ENCODE measurements at regions not wholly inside any gene's neighbourhood (a gene's known extent, or its start where the extent isn't known, plus 50 kb on each side); places are given as distances from the start of the nearest gene placed in this dataset.

- ChIA-PET POLR2A (no interaction called here), RAD21 (ENCODE audit: low non-redundant PET in 1 of 2, low total read pairs in 2 of 2, uncharacterized antibody in 2 of 2, unreplicated experiment in 2 of 2) (no interaction called here), CTCF (no interaction called here)
- Histone ChIP-seq H3K9me2 (ENCODE audit: insufficient read depth) (no peaks in the 10 kb centered on the region), H3K36me3 (ENCODE audit: control insufficient read depth in 1 of 2, insufficient read depth in 2 of 2, low read length in 2 of 2) (no peaks in the 10 kb centered on the region), H3K4me2 (ENCODE audit: low read length) (peak overlapping the region; percentile 87), H3K27me3 (ENCODE audit: insufficient read depth, low read length) (no peaks in the 10 kb centered on the region), H3K9me3 (ENCODE audit: control insufficient read depth in 1 of 2, insufficient read depth in 1 of 2, low read depth in 1 of 2, low read length in 2 of 2) (no peaks in the 10 kb centered on the region), H2AFZ (ENCODE audit: low read depth, low read length, poor library complexity, severe bottlenecking) (peak overlapping the region; percentile 92), H3K4me1 (ENCODE audit: control insufficient read depth in 1 of 2, insufficient read depth in 2 of 2, low read length in 2 of 2) (peaks cover 0 to 15% of the 10 kb centered on the region in 2 experiments; a peak in 2 of 4 replicates), H4K20me1 (ENCODE audit: insufficient read depth) (no peaks in the 10 kb centered on the region), H3K27ac (ENCODE audit: low read depth, low read length) (no peak overlapping the region), H3K4me3 (replicated peaks in 1 of 2; ENCODE audit: low read depth in 1 of 2, low read length in 2 of 2) (peak overlapping the region; percentile 32 to 58), H3K79me2 (ENCODE audit: insufficient read depth, low read length) (no peaks in the 10 kb centered on the region), H3K9ac (ENCODE audit: low read length) (no peak overlapping the region)
- BruUV-seq (replicated peaks): no TSS peak
- intact Hi-C loops (cut with micrococcal nuclease): no loop called here
- no peak for DNase-seq (ENCODE audit: low read depth, low spot score)
- no peak for TF ChIP-seq ATF3 (IDR thresholded peaks at IDR 0.05)
- no peak for TF ChIP-seq SIN3A (IDR thresholded peaks at IDR 0.05; ENCODE audit: low read depth)
- no peak for TF ChIP-seq POLR2AphosphoS5 (IDR thresholded peaks at IDR 0.05; ENCODE audit: low read depth, low read length)
- TF ChIP-seq RAD21 (IDR thresholded peaks at IDR 0.05; ENCODE audit: low read depth): no peak
- TF ChIP-seq EGR1 (IDR thresholded peaks at IDR 0.05; ENCODE audit: low read depth): no peak
- TF ChIP-seq ELF1 (IDR thresholded peaks at IDR 0.05; ENCODE audit: borderline replicate concordance, low read depth): no peak
- TF ChIP-seq SRF (IDR thresholded peaks at IDR 0.05; ENCODE audit: low read depth): no peak
- TF ChIP-seq MAX (IDR thresholded peaks at IDR 0.05): no peak
- TF ChIP-seq POLR2A (IDR thresholded peaks at IDR 0.05; ENCODE audit: borderline replicate concordance, extremely low read depth, insufficient read depth, insufficient read length): no peak
- no peak for TF ChIP-seq ZNF274 (IDR thresholded peaks at IDR 0.05; ENCODE audit: low read depth, low read length)
- TF ChIP-seq YY1 (IDR thresholded peaks at IDR 0.05; ENCODE audit: extremely low read depth, insufficient replicate concordance, low read depth, low read length): no peak
- TF ChIP-seq CBX3 (IDR thresholded peaks at IDR 0.05; ENCODE audit: low read depth): no peak
- TF ChIP-seq SP1 (IDR thresholded peaks at IDR 0.05; ENCODE audit: low read depth): no peak
- no peak for TF ChIP-seq CEBPB (IDR thresholded peaks at IDR 0.05; ENCODE audit: low read depth)
- no peak for TF ChIP-seq EZH2phosphoT487 (IDR thresholded peaks at IDR 0.05; ENCODE audit: borderline replicate concordance)
- no peak for TF ChIP-seq EZH2 (IDR thresholded peaks at IDR 0.05)
- TF ChIP-seq CTCF (IDR thresholded peaks at IDR 0.05 in 2 of 3, conservative IDR thresholded peaks at IDR 0.05 in 1 of 3; ENCODE audit: borderline replicate concordance in 1 of 3, insufficient read depth in 1 of 3, low read depth in 2 of 3, low read length in 2 of 3): no peak
- no peak for TF ChIP-seq TCF7L2 (IDR thresholded peaks at IDR 0.05; ENCODE audit: borderline replicate concordance, extremely low read depth, insufficient read depth, insufficient read length)
- TF ChIP-seq REST (IDR thresholded peaks at IDR 0.05; ENCODE audit: low read depth): no peak
- TF ChIP-seq JUND (IDR thresholded peaks at IDR 0.05): no peak
- ATAC-seq: peak; percentile 43
Observed at GRCh38 chr7:114047889-114048288, 129.1 kb upstream of the PPP1R3A start.

All from HCT116 (cell line).